ENCODE measurements at regions not wholly inside any gene's neighbourhood (a gene's known extent, or its start where the extent isn't known, plus 50 kb on each side); places are given as distances from the start of the nearest gene placed in this dataset.

DNA sequence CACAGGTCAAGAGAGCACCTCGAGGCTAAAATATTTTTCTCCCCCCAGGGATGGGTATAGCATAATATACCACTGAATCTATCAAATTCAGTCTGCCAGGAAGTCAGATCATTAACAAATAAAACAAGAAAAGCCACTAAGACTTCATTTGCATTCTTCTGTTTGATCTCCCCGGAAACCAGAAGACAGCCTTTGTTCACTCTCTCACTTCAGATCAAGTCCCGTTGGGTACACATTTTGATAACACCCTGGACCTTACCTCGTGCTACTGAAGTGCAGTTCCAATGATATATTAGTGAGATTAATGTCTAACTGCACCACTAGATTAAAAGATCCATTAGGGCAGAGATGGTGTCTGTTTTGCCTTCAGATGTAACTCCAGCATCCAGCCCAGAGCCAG lies 157.7 kb upstream of the B3GAT2 start:
- TF ChIP-seq SP1 (IDR thresholded peaks at IDR 0.05) = no peak
- TF ChIP-seq ELF4 (IDR thresholded peaks at IDR 0.05) = no peak
- TF ChIP-seq LEF1 (IDR thresholded peaks at IDR 0.05; ENCODE audit: borderline replicate concordance) = no peak
- no peak for TF ChIP-seq FOXM1 (IDR thresholded peaks at IDR 0.05; ENCODE audit: borderline replicate concordance)
- no peak for TF ChIP-seq TARDBP (IDR thresholded peaks at IDR 0.05)
- TF ChIP-seq FOXK2 (IDR thresholded peaks at IDR 0.05) = no peak
- TF ChIP-seq ARNT (IDR thresholded peaks at IDR 0.05) = no peak

DNA sequence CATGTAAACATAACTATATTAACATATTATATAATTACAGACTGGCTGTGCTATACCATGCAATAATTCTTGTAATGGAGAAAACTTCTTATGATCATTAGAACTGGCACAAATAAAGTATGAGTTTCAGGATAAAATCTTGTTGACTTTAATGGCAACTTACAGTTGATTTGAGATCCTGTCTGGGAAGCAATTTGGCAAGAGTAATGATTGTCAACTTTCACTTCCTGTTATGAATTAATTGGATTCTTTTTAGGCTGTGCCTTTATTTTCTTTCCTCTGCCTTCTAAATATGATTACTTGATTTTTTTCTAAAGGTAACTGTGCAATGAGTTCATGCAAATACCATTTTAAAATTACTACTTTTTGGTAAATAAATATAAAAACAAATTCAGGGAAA lies 158.1 kb upstream of the B3GAT2 start:
- TF ChIP-seq SUZ12 (IDR thresholded peaks at IDR 0.05) (no peak), TARDBP (IDR thresholded peaks at IDR 0.05) (no peak), L3MBTL2 (conservative IDR thresholded peaks at IDR 0.05) (no peak), FOXA1 (IDR thresholded peaks at IDR 0.05) (no peak), SP1 (IDR thresholded peaks at IDR 0.05) (no peak), NFRKB (IDR thresholded peaks at IDR 0.05) (no peak), ELF4 (IDR thresholded peaks at IDR 0.05) (no peak), HDGF (IDR thresholded peaks at IDR 0.05; ENCODE audit: borderline replicate concordance) (no peak), CTBP1 (IDR thresholded peaks at IDR 0.05; ENCODE audit: borderline replicate concordance) (no peak), ZNF384 (IDR thresholded peaks at IDR 0.05) (no peak), LEF1 (IDR thresholded peaks at IDR 0.05; ENCODE audit: borderline replicate concordance) (no peak), FOXK2 (IDR thresholded peaks at IDR 0.05) (no peak), FOXM1 (IDR thresholded peaks at IDR 0.05; ENCODE audit: borderline replicate concordance) (no peak)
- CTCF ChIA-PET = no interaction called here
- no peak for DNase-seq (ENCODE audit: extremely low spot score)
- POLR2A ChIA-PET = no interaction called here

More for the DNA sequence above, 157.7 kb upstream of the B3GAT2 start:
- POLR2A ChIA-PET = no interaction called here
- no peak for DNase-seq (ENCODE audit: extremely low spot score)
- CTCF ChIA-PET = no interaction called here

DNA sequence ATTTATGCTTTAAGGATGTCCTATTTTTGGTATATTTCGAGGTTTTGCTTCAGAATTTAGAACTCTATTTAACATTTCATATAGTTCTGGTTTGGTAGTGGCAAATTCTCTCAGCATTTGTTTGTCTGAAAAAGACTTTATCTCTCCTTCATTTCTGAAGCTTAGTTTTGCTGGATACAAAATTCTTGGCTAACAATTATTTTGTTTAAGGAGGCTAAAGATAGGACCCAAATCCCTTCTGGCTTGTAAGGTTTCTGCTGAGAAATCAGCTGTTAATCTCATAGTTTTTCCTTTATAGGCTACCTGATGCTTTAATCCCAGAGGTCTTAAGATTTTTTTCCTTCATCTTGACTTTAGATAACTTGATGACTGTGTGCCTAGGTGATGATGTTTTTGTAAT lies 162.7 kb upstream of the B3GAT2 start:
- ChIA-PET CTCF (no interaction called here), POLR2A (no interaction called here)
- no peak for DNase-seq (ENCODE audit: extremely low spot score)
- no peak for TF ChIP-seq L3MBTL2 (conservative IDR thresholded peaks at IDR 0.05)
- no peak for TF ChIP-seq ARNT (IDR thresholded peaks at IDR 0.05)
- no peak for TF ChIP-seq SUZ12 (IDR thresholded peaks at IDR 0.05)
- no peak for TF ChIP-seq ELF4 (IDR thresholded peaks at IDR 0.05)
- TF ChIP-seq LEF1 (IDR thresholded peaks at IDR 0.05; ENCODE audit: borderline replicate concordance) = no peak
- TF ChIP-seq TARDBP (IDR thresholded peaks at IDR 0.05) = no peak
- no peak for TF ChIP-seq NFRKB (IDR thresholded peaks at IDR 0.05)

DNA sequence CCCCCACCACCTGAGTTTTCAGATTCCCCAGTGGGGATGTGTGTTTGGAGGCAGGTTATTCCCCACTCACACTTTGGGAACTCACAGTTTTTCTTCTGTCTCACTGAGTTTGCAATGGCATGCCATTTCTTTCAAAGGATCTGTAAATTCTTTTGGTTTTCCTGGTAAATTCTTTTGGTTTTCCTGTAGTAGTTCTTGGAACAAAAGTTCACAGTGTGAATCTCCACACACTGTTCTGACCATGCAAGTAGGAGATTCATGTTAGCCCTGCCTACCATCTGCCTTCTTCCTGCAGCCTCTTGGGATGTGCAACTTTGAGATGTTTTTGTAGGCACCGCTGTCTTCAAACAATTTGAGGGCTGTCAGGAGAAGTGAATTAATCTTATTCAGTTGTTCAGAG lies 165.6 kb upstream of the OGFRL1 start:
- TF ChIP-seq SUZ12 (IDR thresholded peaks at IDR 0.05) (no peak), ELF4 (IDR thresholded peaks at IDR 0.05) (no peak), FOXA1 (IDR thresholded peaks at IDR 0.05) (no peak), LEF1 (IDR thresholded peaks at IDR 0.05; ENCODE audit: borderline replicate concordance) (no peak), ZNF384 (IDR thresholded peaks at IDR 0.05) (no peak), FOXK2 (IDR thresholded peaks at IDR 0.05) (no peak), L3MBTL2 (conservative IDR thresholded peaks at IDR 0.05) (no peak), BHLHE40 (IDR thresholded peaks at IDR 0.05; ENCODE audit: borderline replicate concordance) (no peak)
- ChIA-PET POLR2A (no interaction called here), CTCF (interaction anchor here (1.1 kb wide), 1 partner anchor 19 kb away, joined by 3 read pairs; no protein-coding TSS in a partner anchor)
- no peak for DNase-seq (ENCODE audit: extremely low spot score)

DNA sequence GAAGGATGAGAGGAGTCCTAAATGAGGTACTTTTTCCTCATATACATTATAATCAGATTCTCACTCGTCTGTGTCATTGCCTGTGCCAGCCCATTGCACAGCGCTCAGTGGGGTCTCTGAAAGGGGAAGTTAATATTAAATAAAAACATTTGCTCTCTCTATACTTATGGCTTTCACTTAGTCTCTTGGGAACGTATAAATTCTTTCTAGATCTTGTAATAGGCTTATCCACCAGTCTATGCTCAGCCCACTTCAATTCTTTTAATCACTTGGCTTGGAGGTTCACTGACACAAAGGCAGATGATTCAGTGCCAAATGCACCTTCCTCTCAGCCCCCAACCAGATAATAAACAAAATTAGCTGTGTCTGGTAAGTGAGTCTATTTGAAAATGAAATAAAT lies 164.3 kb upstream of the OGFRL1 start:
- CTCF ChIA-PET = interaction anchor here (0.6 to 0.7 kb wide), 3 partner anchors 16 to 125 kb away, joined by 3 to 11 read pairs (median 5); no protein-coding TSS in a partner anchor
- TF ChIP-seq FOXM1 (IDR thresholded peaks at IDR 0.05; ENCODE audit: borderline replicate concordance) (no peak), TARDBP (IDR thresholded peaks at IDR 0.05) (no peak), ELF4 (IDR thresholded peaks at IDR 0.05) (no peak), ZNF384 (IDR thresholded peaks at IDR 0.05) (no peak)
- TF ChIP-seq, protein P1, sequence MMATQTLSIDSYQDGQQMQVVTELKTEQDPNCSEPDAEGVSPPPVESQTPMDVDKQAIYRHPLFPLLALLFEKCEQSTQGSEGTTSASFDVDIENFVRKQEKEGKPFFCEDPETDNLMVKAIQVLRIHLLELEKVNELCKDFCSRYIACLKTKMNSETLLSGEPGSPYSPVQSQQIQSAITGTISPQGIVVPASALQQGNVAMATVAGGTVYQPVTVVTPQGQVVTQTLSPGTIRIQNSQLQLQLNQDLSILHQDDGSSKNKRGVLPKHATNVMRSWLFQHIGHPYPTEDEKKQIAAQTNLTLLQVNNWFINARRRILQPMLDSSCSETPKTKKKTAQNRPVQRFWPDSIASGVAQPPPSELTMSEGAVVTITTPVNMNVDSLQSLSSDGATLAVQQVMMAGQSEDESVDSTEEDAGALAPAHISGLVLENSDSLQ (IDR thresholded peaks at IDR 0.05) = no peak
- no peak for DNase-seq (ENCODE audit: extremely low spot score)
- POLR2A ChIA-PET = no interaction called here

DNA sequence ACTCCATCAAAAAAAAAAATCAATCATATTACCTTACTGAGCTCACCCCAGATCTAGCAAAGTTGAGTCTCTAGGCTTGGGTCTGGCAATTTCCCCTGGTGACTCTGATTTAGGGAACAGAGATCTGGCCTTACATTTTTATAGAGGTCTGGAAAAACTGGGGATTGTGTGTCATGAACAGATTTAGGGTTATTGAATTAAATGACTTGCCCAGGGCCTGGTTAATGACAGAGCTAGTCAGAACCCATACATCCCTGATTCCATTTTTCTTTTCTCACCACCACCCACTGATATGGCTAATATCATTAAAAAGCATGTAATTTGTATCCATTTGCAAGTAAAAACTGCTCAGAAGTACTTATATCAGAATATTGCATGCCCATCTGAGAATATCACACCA lies 163.4 kb upstream of the OGFRL1 start:
- DNase-seq (ENCODE audit: extremely low spot score) = no peak
- TF ChIP-seq ZNF384 (IDR thresholded peaks at IDR 0.05) = no peak
- no peak for TF ChIP-seq NFRKB (IDR thresholded peaks at IDR 0.05)
- no peak for TF ChIP-seq BHLHE40 (IDR thresholded peaks at IDR 0.05; ENCODE audit: borderline replicate concordance)
- ChIA-PET CTCF (interaction anchor here (0.6 kb wide), 1 partner anchor 358 kb away, joined by 5 read pairs; no protein-coding TSS in a partner anchor), POLR2A (no interaction called here)

DNA sequence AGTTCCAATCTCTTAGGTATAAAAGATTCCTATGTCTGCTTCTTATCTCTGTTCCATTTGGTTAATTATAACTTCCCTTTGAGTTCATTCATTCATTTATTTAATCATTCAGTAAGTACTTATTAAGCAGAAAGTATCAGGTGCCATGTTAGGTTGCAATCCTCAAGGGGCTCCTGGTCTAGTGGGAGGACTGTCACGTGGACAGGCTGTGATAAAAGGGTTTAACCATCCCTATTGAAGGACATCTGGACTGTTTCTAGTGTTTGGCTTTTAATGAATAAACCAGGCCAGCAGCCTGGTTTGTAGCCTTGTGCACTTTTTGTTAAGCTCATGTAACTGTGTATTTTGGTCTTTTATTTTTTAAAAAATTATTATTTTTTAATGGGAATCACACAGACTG lies 162.1 kb upstream of the OGFRL1 start:
- POLR2A ChIA-PET = no interaction called here
- TF ChIP-seq HDGF (IDR thresholded peaks at IDR 0.05; ENCODE audit: borderline replicate concordance) (no peak), FOXM1 (IDR thresholded peaks at IDR 0.05; ENCODE audit: borderline replicate concordance) (no peak), CTBP1 (IDR thresholded peaks at IDR 0.05; ENCODE audit: borderline replicate concordance) (no peak), BHLHE40 (IDR thresholded peaks at IDR 0.05; ENCODE audit: borderline replicate concordance) (no peak), ELF4 (IDR thresholded peaks at IDR 0.05) (no peak), FOXA1 (IDR thresholded peaks at IDR 0.05) (no peak), ARNT (IDR thresholded peaks at IDR 0.05) (no peak), ZNF384 (IDR thresholded peaks at IDR 0.05) (no peak), TARDBP (IDR thresholded peaks at IDR 0.05) (no peak), L3MBTL2 (conservative IDR thresholded peaks at IDR 0.05) (no peak), SP1 (IDR thresholded peaks at IDR 0.05) (no peak), LEF1 (IDR thresholded peaks at IDR 0.05; ENCODE audit: borderline replicate concordance) (no peak), FOXK2 (IDR thresholded peaks at IDR 0.05) (no peak), SUZ12 (IDR thresholded peaks at IDR 0.05) (no peak), NFRKB (IDR thresholded peaks at IDR 0.05) (no peak)
- TF ChIP-seq, protein P1 (IDR thresholded peaks at IDR 0.05) = no peak
- CTCF ChIA-PET = no interaction called here
- DNase-seq (ENCODE audit: extremely low spot score) = no peak
